GM18517 (cell line): ENCODE measurements at regions not wholly inside any gene's neighbourhood (a gene's known extent, or its start where the extent isn't known, plus 50 kb on each side); places are given as distances from the start of the nearest gene placed in this dataset.

Experiments used
- ATAC-seq: cut with Tn5 transposase; IDR thresholded peaks from one replicate; pipeline ENCODE4 v1.9.1; 2021; ENCODE audit warnings: mild to moderate bottlenecking, moderate library complexity; ENCODE audit not compliant: unreplicated experiment

GRCh38 chr20:36104244-36104643 lies 50.3 kb upstream of the EPB41L1 start:
- ATAC-seq = no peak
